C1 segment of cervical spinal cord (tissue), 14 donors: ENCODE measurements at regions not wholly inside any gene's neighbourhood (a gene's known extent, or its start where the extent isn't known, plus 50 kb on each side); places are given as distances from the start of the nearest gene placed in this dataset.
"Not testable (repeated sequence)": the region's sequence is repeated elsewhere in the genome, so short reads cannot be mapped to it uniquely, and the experiment has no call there.

Experiments
- DNase-seq, 14 donors: peaks; one replicate each; lab custom pipeline; 2025; lab: John Stamatoyannopoulos, UW

DNA sequence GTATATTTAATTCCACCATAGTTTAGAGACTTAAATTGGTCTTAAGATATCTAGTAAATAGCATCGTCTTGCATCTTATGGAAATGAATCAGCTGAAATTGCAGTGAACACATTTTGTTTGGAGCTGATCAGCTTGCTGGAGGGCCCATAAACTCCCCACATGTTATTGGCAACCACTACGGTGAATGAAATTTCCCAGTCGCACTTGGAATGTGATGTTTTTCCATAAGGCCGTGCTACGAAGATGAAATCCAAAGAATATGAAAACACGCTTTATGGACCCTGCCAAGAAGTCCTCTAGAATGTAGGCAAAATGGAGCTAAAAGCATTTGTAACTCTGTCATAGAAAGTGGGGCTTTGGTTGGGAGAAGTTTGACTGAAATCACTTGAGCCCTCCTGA, 572.1 kb downstream of the ACTL7B start:
- DNase-seq = no peak

- no peak for DNase-seq
These were observed 572.9 kb downstream of the ACTL7B start for GRCh38 chr9:108282872-108283271.

- DNase-seq = no peak
These were observed 574.1 kb downstream of the ACTL7B start for GRCh38 chr9:108281696-108282095.

- DNase-seq = no peak
These were observed 577.4 kb downstream of the ACTL7B start for GRCh38 chr9:108278341-108278740.

DNA sequence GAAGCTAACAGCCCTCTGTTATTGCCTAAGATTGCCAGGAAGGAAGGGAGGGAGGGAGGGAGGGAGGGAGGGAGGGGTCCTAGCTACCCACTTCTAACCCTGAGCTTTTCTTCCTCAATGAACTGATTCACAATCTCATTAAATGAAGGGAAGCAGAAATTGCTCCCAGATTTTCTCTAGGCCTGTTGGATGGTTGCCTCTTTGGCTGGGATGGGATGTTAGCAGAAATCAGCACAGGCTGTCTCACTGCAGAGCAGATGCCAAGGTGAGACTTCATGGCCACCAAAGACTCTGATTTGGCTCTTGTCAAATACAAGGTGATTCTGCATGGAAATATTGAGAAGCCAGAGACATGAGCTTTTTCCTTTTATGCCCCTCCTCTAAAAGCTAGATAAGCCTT, 578.6 kb downstream of the ACTL7B start:
- no peak for DNase-seq

DNA sequence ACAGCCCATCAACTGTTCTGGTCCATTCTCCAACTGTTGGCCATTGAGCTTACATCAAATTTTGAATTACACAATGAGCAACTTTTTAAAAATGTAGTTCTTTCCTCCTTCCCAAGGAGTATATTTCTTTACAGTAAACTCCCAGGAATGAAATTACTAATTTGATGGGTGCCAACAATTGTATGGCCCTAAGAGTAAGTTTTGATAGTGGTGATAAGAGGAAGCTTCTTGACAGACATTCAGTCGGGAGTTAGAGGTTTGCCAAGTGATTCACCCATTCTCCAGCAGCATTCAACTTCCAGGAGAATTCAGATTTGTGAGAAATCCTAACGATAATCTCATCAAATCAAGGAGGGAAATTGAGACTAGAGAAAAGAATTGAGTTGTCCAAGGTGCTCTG, 579.9 kb downstream of the ACTL7B start:
- no peak for DNase-seq

- no peak for DNase-seq
These were observed 580.8 kb downstream of the ACTL7B start for GRCh38 chr9:108274971-108275370.

DNA sequence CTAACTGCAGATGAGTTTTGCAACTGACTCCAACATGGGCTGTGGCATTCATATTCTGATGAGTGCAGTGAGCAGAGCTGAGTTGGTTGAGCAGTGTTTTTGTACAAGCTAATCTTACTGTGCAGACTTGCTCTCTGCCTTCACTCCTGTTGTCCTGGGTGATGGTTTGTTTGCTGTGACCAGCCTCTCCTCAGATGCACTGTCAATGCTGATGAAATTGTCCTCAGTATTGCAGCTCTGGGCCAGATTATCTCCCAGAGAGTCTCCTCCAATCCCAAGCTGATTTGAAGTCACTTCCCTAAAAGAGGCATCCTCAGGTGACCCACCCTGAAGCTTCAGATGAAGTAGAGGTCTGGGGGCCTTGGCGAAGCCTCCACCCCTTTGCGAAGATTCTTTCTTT, 581.8 kb downstream of the ACTL7B start:
- DNase-seq = no peak

DNA sequence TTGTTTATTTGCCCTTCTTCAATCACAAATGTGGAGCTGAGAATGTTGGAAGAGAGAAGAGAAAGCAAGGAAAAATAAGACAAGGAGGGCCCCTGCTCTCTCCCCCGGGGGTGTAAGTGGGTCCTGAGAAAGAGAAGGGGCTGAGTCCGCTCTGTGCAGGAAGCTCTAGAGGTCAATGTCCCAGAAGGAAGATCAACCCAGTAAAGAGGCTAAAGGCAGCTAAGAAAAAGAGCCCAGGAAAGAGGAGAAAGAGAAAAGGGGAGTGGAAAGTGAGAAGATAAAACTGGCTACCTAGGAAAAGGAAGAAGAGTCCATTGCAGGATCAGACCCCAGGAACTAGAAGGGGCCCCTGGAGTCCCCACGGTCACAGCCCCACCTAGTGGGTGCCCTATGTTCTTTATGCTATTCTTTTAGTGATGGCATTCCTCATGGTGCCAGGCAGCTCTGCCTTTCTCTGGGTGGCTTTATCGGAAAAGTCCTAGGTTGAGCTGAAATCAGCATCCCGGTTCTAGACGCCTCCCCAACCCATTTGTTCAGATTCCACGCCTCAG, 583.4 kb downstream of the ACTL7B start:
- peak in 9 of 14 donors; percentile 4 to 54 (median 21) for DNase-seq

DNA sequence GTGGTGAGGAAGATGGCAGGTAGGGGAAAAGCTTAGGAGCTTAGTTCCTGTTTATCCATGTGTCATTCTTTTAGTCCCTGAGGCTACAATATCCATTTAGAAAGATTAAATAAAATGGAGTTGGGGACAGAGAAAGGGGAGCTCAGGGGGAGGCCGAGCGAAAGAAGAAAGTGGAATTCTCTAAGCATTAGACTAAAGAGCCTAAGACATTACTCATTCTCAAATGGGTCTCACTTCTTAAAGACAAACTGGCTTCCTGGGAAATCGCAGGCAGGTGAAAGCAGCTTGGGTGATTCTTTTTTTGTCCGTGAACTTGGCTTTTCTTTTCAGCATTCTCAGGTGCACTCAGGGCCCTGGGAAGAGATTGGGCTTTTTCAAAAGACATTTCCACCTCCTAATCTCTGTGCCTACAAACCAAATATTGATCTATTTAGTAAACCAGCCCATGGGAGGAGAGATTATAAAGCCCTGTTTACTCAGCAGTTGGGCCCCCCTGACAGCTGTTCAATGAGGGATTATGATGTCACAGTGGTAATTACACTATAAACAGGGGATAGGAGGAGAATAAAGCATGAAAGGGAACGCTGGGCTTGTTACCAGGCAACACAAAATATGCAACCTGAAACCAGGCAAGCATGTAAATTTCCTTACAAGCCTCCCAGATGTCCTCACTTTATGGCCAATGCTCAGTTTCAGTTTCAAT, 584.0 kb downstream of the ACTL7B start:
- no peak for DNase-seq

DNA sequence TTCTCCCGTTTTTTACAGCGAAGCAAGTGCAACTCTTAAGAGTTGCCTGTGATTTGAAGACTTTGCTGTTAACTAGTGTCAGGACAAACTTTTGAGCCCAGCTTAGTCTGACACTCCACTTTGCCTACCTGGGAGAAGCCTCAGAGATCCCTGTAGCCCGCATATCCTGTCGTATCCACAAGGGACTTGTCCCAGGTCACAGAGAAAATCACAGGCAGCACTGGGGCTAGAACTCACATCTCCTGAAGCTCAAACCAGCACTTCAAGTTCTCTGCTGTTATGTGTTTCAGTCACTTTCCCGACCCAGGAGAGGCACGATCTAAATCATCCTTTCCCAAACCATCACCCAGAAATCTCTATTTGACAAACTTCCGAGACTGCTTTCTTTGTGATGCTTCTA, 584.5 kb downstream of the ACTL7B start:
- DNase-seq = no peak

- no peak for DNase-seq
These were observed 585.2 kb downstream of the ACTL7B start for GRCh38 chr9:108270561-108270960.

DNA sequence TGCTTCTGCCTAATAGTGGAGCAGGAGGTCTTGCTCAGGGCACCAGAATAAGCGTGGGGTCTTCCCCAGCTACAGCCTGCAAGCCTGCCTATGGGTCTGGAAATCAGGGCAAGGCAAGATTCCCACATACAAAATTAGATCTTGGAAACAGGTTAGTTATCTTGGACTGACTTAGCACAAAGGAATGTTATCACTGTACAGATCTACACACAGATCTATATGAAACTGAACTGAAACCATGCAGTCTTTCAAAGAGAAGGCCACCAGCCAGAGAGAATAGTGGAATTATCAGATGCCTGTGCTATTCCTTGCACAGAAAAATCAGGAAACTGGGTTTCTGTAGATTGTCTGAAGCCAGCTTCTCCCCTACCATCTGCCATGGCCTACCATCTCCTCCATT, 585.7 kb downstream of the ACTL7B start:
- no peak for DNase-seq

DNA sequence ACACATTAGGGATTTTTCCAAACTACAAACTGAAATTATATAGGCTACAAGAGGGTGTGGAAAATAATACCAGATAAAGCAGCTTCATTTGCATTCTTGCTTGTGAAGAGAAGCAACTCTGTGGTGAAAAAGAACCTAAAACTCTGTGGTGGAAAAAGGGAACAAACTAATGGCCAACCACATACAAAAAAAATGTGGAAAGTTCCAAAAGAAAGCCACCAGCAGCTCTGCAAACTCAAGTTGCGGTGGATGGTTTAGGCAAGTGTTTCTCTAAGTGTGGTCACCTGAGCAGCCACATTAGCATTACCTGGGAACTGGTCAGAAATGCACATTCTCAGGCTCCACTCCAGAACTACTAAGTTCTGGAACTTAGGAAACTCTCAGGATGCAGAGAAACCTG, 586.4 kb downstream of the ACTL7B start:
- DNase-seq = no peak

- DNase-seq = no peak
These were observed 590.7 kb downstream of the ACTL7B start for GRCh38 chr9:108265065-108265464.

DNA sequence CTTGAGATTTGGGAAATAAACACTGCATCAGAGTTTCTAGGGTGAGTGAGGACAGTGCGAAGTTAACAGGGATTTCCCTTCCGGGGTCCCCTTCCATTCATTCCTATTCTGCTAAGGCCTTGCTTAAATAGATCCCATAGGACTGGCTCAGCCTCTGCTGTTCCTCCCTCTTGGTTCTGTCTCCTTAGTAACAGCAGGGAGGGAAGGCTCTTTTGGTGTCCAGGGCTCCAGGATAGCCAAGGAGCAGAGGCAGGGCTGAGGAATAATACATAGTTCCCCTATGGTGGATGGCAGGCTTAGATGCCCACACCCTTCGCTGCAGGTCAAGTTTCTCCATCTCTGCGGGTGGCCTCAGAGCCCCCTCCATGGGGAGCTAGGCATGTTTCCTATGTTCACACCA, 591.7 kb downstream of the ACTL7B start:
- no peak for DNase-seq

GRCh38 chr9:108262836-108263235, 593.0 kb downstream of the ACTL7B start:
- no peak for DNase-seq

- no peak for DNase-seq
These were observed 595.7 kb downstream of the ACTL7B start for GRCh38 chr9:108259917-108260675.

- no peak for DNase-seq
These were observed 597.1 kb downstream of the ACTL7B start for GRCh38 chr9:108258640-108259039.

GRCh38 chr9:108257382-108257781, 598.4 kb downstream of the ACTL7B start:
- no peak for DNase-seq

DNA sequence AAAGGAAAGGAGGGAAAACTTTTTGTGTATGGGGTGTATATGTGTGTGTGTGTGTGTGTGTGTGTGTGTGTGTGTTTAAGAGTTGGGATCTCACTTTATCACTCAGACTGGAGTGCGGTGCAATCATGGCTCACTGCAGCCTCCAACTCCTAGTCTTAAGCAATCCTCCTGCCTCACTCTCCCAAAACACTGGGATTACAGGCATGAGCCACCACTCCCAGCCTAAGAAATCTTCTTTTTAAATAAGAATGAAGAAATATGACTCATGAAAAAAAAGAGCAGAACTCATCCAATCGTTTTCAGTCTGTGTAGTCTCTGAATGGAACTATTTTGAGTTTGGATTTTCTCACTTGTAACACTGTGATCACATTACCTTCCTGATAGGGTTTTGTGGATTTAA, 601.5 kb downstream of the ACTL7B start:
- no peak for DNase-seq

DNA sequence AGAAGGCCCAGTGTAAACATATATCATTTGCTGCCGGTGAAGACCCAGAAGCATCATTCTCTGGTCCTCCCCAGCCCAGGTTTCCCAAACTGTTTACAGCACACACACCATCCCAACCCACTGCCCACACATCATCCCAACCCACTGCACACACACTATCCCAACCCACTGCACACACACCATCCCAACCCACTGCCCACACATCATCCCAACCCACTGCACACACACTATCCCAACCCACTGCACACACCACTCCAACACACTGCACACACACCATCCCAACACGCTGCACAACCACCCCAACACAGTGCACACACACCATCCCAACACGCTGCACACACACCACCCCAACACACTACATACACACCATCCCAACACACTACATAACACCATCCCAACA, 608.4 kb downstream of the ACTL7B start:
- not testable (repeated sequence) for DNase-seq

DNA sequence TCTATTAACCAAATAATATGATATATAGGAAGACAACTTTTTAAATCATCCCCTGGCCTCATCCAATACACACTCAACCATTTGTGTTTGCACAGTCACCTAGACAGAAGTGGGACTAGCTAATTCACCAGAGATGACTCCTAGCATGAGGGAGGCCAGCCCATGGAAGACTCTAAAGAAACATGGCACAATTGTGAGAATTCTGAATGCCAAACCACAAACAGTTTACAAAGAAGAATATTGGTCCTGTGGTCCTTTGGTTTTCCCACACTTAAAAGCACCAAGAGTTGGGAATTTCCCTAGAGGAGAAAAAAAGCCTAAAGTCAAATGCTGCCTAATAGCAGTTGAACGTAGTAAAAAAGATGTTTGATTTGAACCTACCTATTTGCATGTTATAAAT, 609.9 kb downstream of the ACTL7B start:
- no peak for DNase-seq
